OCI-LY1 (cell line): ENCODE measurements at regions not wholly inside any gene's neighbourhood (a gene's known extent, or its start where the extent isn't known, plus 50 kb on each side); places are given as distances from the start of the nearest gene placed in this dataset.
"Not testable (repeated sequence)": the region's sequence is repeated elsewhere in the genome, so short reads cannot be mapped to it uniquely, and the experiment has no call there.

Experiments
- CTCF ChIP-seq: fragments of 200-600 bp; sonication (generic), shearing (Covaris generic); IDR thresholded peaks from 2 replicates; pipeline ENCODE4 v1.5.1; 2017; ENCODE audit warnings: mild to moderate bottlenecking, antibody characterized with exemption, low read length, moderate library complexity, mixed read lengths
- EZH2 ChIP-seq: fragments of 200-600 bp; sonication (generic), shearing (Covaris generic); IDR thresholded peaks from 2 replicates; pipeline ENCODE4 v1.8.0; 2017; ENCODE audit warnings: borderline replicate concordance, mixed run types, mild to moderate bottlenecking, antibody characterized with exemption, low read length, moderate library complexity, mixed read lengths

- not testable (repeated sequence) for TF ChIP-seq CTCF, EZH2
Observed at GRCh38 chr5:60041508-60041907, 148.0 kb upstream of the PDE4D start.
